CD14-positive monocyte (primary cell): ENCODE measurements at regions not wholly inside any gene's neighbourhood (a gene's known extent, or its start where the extent isn't known, plus 50 kb on each side); places are given as distances from the start of the nearest gene placed in this dataset.

ENCODE experiments used
- DNase-seq, 3 donors: peaks; one replicate each; pipeline ENCODE4 v3.0.0-alpha.2; 2011 to 2022
- H2AFZ ChIP-seq: 2 replicates; pipeline ENCODE4 v1.6.0; 2012; ENCODE audit warnings: mild to moderate bottlenecking, low read depth, low read length, inconsistent platforms; ENCODE audit not compliant: insufficient read depth, poor library complexity, severe bottlenecking
- H3K27ac ChIP-seq, 2 donors: 1 replicate in 1 of 2; 2 replicates in 1 of 2; pipeline ENCODE4 v1.5.1; 2012 to 2013; ENCODE audit warnings: low read length in 2 of 2, control low read depth in 1 of 2, inconsistent platforms in 1 of 2, low read depth in 1 of 2, mild to moderate bottlenecking in 1 of 2
- H3K27me3 ChIP-seq, 2 donors: one replicate each; pipeline versions ENCODE4 v1.6.0 to v1.6.1; 2011 to 2013; ENCODE audit warnings: low read length in 2 of 2; ENCODE audit not compliant: control insufficient read depth in 2 of 2, insufficient read depth in 2 of 2
- H3K36me3 ChIP-seq, 2 donors: replicated peaks in 1 of 2; 1 replicate in 1 of 2; 2 replicates in 1 of 2; pipeline versions ENCODE4 v1.5.1 to v1.6.1; 2012 to 2013; ENCODE audit warnings: low read length in 2 of 2, control low read depth in 1 of 2, inconsistent platforms in 1 of 2, mild to moderate bottlenecking in 1 of 2; ENCODE audit not compliant: insufficient read depth in 2 of 2, control insufficient read depth in 1 of 2
- H3K4me1 ChIP-seq, 2 donors: 1 replicate in 1 of 2; 2 replicates in 1 of 2; pipeline versions ENCODE4 v1.5.1 to v1.6.1; 2012 to 2013; ENCODE audit warnings: low read length in 2 of 2, control low read depth in 1 of 2, inconsistent platforms in 1 of 2, mild to moderate bottlenecking in 1 of 2, moderate library complexity in 1 of 2; ENCODE audit not compliant: insufficient read depth in 2 of 2, control insufficient read depth in 1 of 2
- H3K4me2 ChIP-seq: replicated peaks from 2 replicates; pipeline ENCODE3; 2012; ENCODE audit warnings: low read length, moderate library complexity, mild to moderate bottlenecking; ENCODE audit not compliant: poor library complexity, severe bottlenecking; ENCODE audit errors: extremely low read depth
- H3K4me3 ChIP-seq, 3 experiments: fragments of 200-600 bp in 1 of 3; sonication (generic) in 1 of 3; replicated peaks in 1 of 3; 1 replicate in 2 of 3; 2 replicates in 1 of 3; pipeline ENCODE4 v1.5.1; 2011 to 2013; ENCODE audit warnings: low read length in 3 of 3, mild to moderate bottlenecking in 3 of 3, control low read depth in 2 of 3, low read depth in 2 of 3, inconsistent platforms in 1 of 3, moderate library complexity in 1 of 3
- H3K79me2 ChIP-seq: 2 replicates; pipeline ENCODE4 v1.6.0; 2012; ENCODE audit warnings: mild to moderate bottlenecking, control low read depth, inconsistent platforms, low read length, moderate library complexity; ENCODE audit not compliant: insufficient read depth
- H3K9ac ChIP-seq: 2 replicates; pipeline ENCODE4 v1.6.0; 2017; ENCODE audit warnings: low read length, mild to moderate bottlenecking; ENCODE audit not compliant: insufficient read depth, poor library complexity, severe bottlenecking
- H3K9me3 ChIP-seq, 2 donors: replicated peaks in 1 of 2; 1 replicate in 1 of 2; 2 replicates in 1 of 2; pipeline versions ENCODE4 v1.5.1 to v1.6.1; 2012 to 2013; ENCODE audit warnings: low read length in 2 of 2, control low read depth in 1 of 2; ENCODE audit not compliant: control insufficient read depth in 1 of 2, insufficient read depth in 1 of 2
- H4K20me1 ChIP-seq: 2 replicates; pipeline ENCODE4 v1.6.0; 2012; ENCODE audit warnings: mild to moderate bottlenecking, low read length, control low read depth, moderate library complexity; ENCODE audit not compliant: insufficient read depth
- H3K27ac Mint-ChIP-seq, 7 donors: one replicate each; pipeline ENCODE4 v1.8.0; 2020; ENCODE audit warnings: mild to moderate bottlenecking in 7 of 7, mixed read lengths in 7 of 7, moderate library complexity in 6 of 7, inconsistent platforms in 2 of 7
- H3K27me3 Mint-ChIP-seq, 3 donors: one replicate each; pipeline ENCODE4 v1.8.0; 2021 to 2022; ENCODE audit warnings: low read depth in 3 of 3, mild to moderate bottlenecking in 3 of 3, mixed read lengths in 3 of 3, moderate library complexity in 3 of 3, inconsistent platforms in 1 of 3
- H3K36me3 Mint-ChIP-seq, 2 donors: one replicate each; pipeline ENCODE4 v1.8.0; 2020; ENCODE audit warnings: mixed read lengths in 2 of 2, inconsistent platforms in 1 of 2, mild to moderate bottlenecking in 1 of 2
- H3K4me1 Mint-ChIP-seq: one replicate; pipeline ENCODE4 v1.8.0; 2020; ENCODE audit warnings: mild to moderate bottlenecking, mixed read lengths
- H3K4me3 Mint-ChIP-seq, 2 donors: one replicate each; pipeline ENCODE4 v1.8.0; 2020; ENCODE audit warnings: mild to moderate bottlenecking in 2 of 2, mixed read lengths in 2 of 2, moderate library complexity in 1 of 2
- H3K9me3 Mint-ChIP-seq, 7 donors: one replicate each; pipeline ENCODE4 v1.8.0; 2020 to 2022; ENCODE audit warnings: mixed read lengths in 7 of 7, mild to moderate bottlenecking in 6 of 7, moderate library complexity in 6 of 7, inconsistent platforms in 2 of 7
- CTCF ChIP-seq: fragments of 200-600 bp; IDR thresholded peaks from one replicate; pipeline ENCODE4 v1.8.0; 2022; ENCODE audit warnings: antibody characterized with exemption, mild to moderate bottlenecking
- WGBS: methylation state at CpG from one replicate; pipeline ENCODE4 v1.1.5; 2013; ENCODE audit warnings: missing lambda C conversion rate; ENCODE audit not compliant: insufficient coverage; 5-methylcytosine and 5-hydroxymethylcytosine counted together
- intact Hi-C, 2 donors: fragments of 100-400 bp; cut with micrococcal nuclease; formaldehyde crosslinking; loops; one replicate each; pipeline versions ENCODE4 v1.15.0 to v1.15.1; 2023

- H3K9ac ChIP-seq, result no peak overlapping the region
- H3K36me3 ChIP-seq, result no peaks in the 10 kb centered on the region
- peaks cover 29% of the 10 kb centered on the region for H3K4me1 Mint-ChIP-seq
- no peak for DNase-seq
- H3K4me2 ChIP-seq, result no peak overlapping the region
- TF ChIP-seq CTCF, result no peak
- intact Hi-C loops, result no loop called here
- H3K27me3 Mint-ChIP-seq, result peaks cover 63 to 88% (median 64%) of the 10 kb centered on the region in 3 donors
- H4K20me1 ChIP-seq, result no peaks in the 10 kb centered on the region
- H3K4me1 ChIP-seq, result peaks cover 14 to 17% of the 10 kb centered on the region in 2 donors
- peaks cover 0 to 12% of the 10 kb centered on the region in 2 donors for H3K9me3 ChIP-seq
- no peak overlapping the region for H3K27ac ChIP-seq
- peaks cover 0 to 19% (median 0%) of the 10 kb centered on the region in 7 donors for H3K9me3 Mint-ChIP-seq
- peak overlapping the region in 1 of 7 donors; percentile 64 for H3K27ac Mint-ChIP-seq
- H3K4me3 ChIP-seq, result no peak overlapping the region
- 88% methylated on average over 1 of the region's 1 CpG for WGBS
- no peak overlapping the region for H2AFZ ChIP-seq
- H3K27me3 ChIP-seq, result peaks cover 44 to 76% of the 10 kb centered on the region in 2 donors
- H3K36me3 Mint-ChIP-seq, result peaks cover 0 to 18% of the 10 kb centered on the region in 2 donors
- no peak overlapping the region for H3K4me3 Mint-ChIP-seq
- H3K79me2 ChIP-seq, result no peaks in the 10 kb centered on the region
Measured at GRCh38 chr1:148357037-148357436, 126.1 kb downstream of the PPIAL4G start.

GRCh38 chr1:148355976-148356375, 127.1 kb downstream of the PPIAL4G start:
- peaks cover 4 to 6% of the 10 kb centered on the region in 2 donors for H3K4me1 ChIP-seq
- peaks cover 0 to 15% (median 0%) of the 10 kb centered on the region in 7 donors for H3K9me3 Mint-ChIP-seq
- H3K9ac ChIP-seq, result no peak overlapping the region
- no CpG with 5 or more reads among the region's 2 CpGs for WGBS
- H2AFZ ChIP-seq, result no peak overlapping the region
- no peak overlapping the region for H3K4me3 ChIP-seq
- H3K27me3 Mint-ChIP-seq, result peaks cover 62 to 89% (median 62%) of the 10 kb centered on the region in 3 donors
- peaks cover 43 to 76% of the 10 kb centered on the region in 2 donors for H3K27me3 ChIP-seq
- peak overlapping the region in 1 of 2 donors; percentile 86 for H3K4me3 Mint-ChIP-seq
- peaks cover 0 to 9% of the 10 kb centered on the region in 2 donors for H3K9me3 ChIP-seq
- no peak for TF ChIP-seq CTCF
- no peak overlapping the region for H3K27ac ChIP-seq
- DNase-seq, result no peak
- H3K79me2 ChIP-seq, result no peaks in the 10 kb centered on the region
- intact Hi-C loops, result no loop called here
- H4K20me1 ChIP-seq, result no peaks in the 10 kb centered on the region
- peaks cover 0 to 14% of the 10 kb centered on the region in 2 donors for H3K36me3 Mint-ChIP-seq
- no peaks in the 10 kb centered on the region for H3K36me3 ChIP-seq
- H3K27ac Mint-ChIP-seq, result no peak overlapping the region
- no peak overlapping the region for H3K4me2 ChIP-seq
- H3K4me1 Mint-ChIP-seq, result peaks cover 19% of the 10 kb centered on the region
